OCI-LY3 (cell line): ENCODE measurements at regions not wholly inside any gene's neighbourhood (a gene's known extent, or its start where the extent isn't known, plus 50 kb on each side); places are given as distances from the start of the nearest gene placed in this dataset.

Source experiments
- H2AFZ ChIP-seq: fragments of 200-600, 300-600 bp; shearing (Covaris generic); 2 replicates; pipeline ENCODE4 v1.6.0; 2014; ENCODE audit warnings: antibody characterized with exemption, low read depth, low read length
- H3K27ac ChIP-seq: fragments of 200-600, 300-600 bp; sonication (generic); 2 replicates; pipeline ENCODE4 v1.5.1; 2014; ENCODE audit warnings: mild to moderate bottlenecking, low read length, moderate library complexity, mixed read lengths
- H3K27me3 ChIP-seq: fragments of 200-600, 300-600 bp; sonication (generic); 2 replicates; pipeline ENCODE4 v1.6.1; 2014; ENCODE audit warnings: low read depth, low read length, mixed read lengths
- H3K36me3 ChIP-seq: fragments of 200-600, 300-600 bp; sonication (generic); replicated peaks from 2 replicates; pipeline ENCODE3; 2014; ENCODE audit warnings: low read depth, low read length, mixed read lengths
- H3K4me1 ChIP-seq: fragments of 300-600, 200-600 bp; sonication (generic); 2 replicates; pipeline ENCODE4 v1.6.1; 2014; ENCODE audit warnings: low read length, mixed read lengths
- H3K4me2 ChIP-seq: fragments of 200-600, 300-600 bp; sonication (generic); 2 replicates; pipeline ENCODE4 v1.6.1; 2014; ENCODE audit warnings: low read length, mixed read lengths
- H3K4me3 ChIP-seq: fragments of 300-600, 200-600 bp; sonication (generic); 2 replicates; pipeline ENCODE4 v1.5.1; 2014; ENCODE audit warnings: antibody characterized with exemption, mild to moderate bottlenecking, low read length, moderate library complexity
- H3K79me2 ChIP-seq: fragments of 300-600, 200-600 bp; shearing (Covaris generic); 2 replicates; pipeline ENCODE4 v1.6.1; 2014; ENCODE audit warnings: mild to moderate bottlenecking, low read length, mixed read lengths
- H3K9ac ChIP-seq: fragments of 300-600, 200-600 bp; shearing (Covaris generic); 2 replicates; pipeline ENCODE4 v1.6.0; 2014; ENCODE audit warnings: mild to moderate bottlenecking, low read length, moderate library complexity
- H3K9me3 ChIP-seq: fragments of 200-600, 300-600 bp; shearing (Covaris generic); 2 replicates; pipeline ENCODE4 v1.6.1; 2014; ENCODE audit warnings: low read length, mixed read lengths; ENCODE audit not compliant: insufficient read depth
- H4K20me1 ChIP-seq: fragments of 200-600, 300-600 bp; sonication (generic); 2 replicates; pipeline ENCODE4 v1.6.1; 2016; ENCODE audit warnings: low read length, mixed read lengths; ENCODE audit not compliant: insufficient read depth
- CTCF ChIP-seq: fragments of 200-600, 300-600 bp; sonication (generic); IDR thresholded peaks from 2 replicates; pipeline ENCODE4 v1.5.1; 2014; ENCODE audit warnings: antibody characterized with exemption, low read length, low read depth
- EZH2phosphoT487 ChIP-seq: fragments of 200-600 bp; shearing (Covaris generic); IDR thresholded peaks from 2 replicates; pipeline ENCODE4 v1.6.1; 2018; ENCODE audit warnings: antibody characterized with exemption, mixed run types, low read depth

- H3K4me1 ChIP-seq = no peaks in the 10 kb centered on the region
- H3K4me2 ChIP-seq = no peak overlapping the region
- no peak overlapping the region for H2AFZ ChIP-seq
Measured at GRCh38 chr1:232553050-232553754, 76.7 kb downstream of the SIPA1L2 start.

GRCh38 chr1:232551386-232551785, 78.5 kb downstream of the SIPA1L2 start:
- H3K4me3 ChIP-seq = no peak overlapping the region
- no peaks in the 10 kb centered on the region for H3K4me1 ChIP-seq
- no peaks in the 10 kb centered on the region for H3K9me3 ChIP-seq
- no peak overlapping the region for H3K9ac ChIP-seq
- TF ChIP-seq EZH2phosphoT487 (no peak), CTCF (no peak)
- no peaks in the 10 kb centered on the region for H3K79me2 ChIP-seq
- H3K27me3 ChIP-seq = peaks cover 3% of the 10 kb centered on the region; the same call in 1 of the 2 replicates
- H2AFZ ChIP-seq = no peak overlapping the region
- no peak overlapping the region for H3K27ac ChIP-seq
- H3K36me3 ChIP-seq = no peaks in the 10 kb centered on the region
- H3K4me2 ChIP-seq = no peak overlapping the region
- no peaks in the 10 kb centered on the region for H4K20me1 ChIP-seq

More at GRCh38 chr1:232553050-232553754, 76.7 kb downstream of the SIPA1L2 start:
- TF ChIP-seq CTCF (no peak), EZH2phosphoT487 (no peak)
- Histone ChIP-seq H3K27ac (no peak overlapping the region), H3K9ac (no peak overlapping the region), H3K4me3 (no peak overlapping the region), H4K20me1 (no peaks in the 10 kb centered on the region), H3K27me3 (peaks cover 3% of the 10 kb centered on the region; the same call in 1 of the 2 replicates), H3K9me3 (no peaks in the 10 kb centered on the region), H3K79me2 (no peaks in the 10 kb centered on the region), H3K36me3 (no peaks in the 10 kb centered on the region)

GRCh38 chr1:232550007-232550406, 79.9 kb downstream of the SIPA1L2 start:
- TF ChIP-seq CTCF (no peak), EZH2phosphoT487 (no peak)
- H3K9ac ChIP-seq = no peak overlapping the region
- H3K36me3 ChIP-seq = no peaks in the 10 kb centered on the region
- no peak overlapping the region for H3K4me2 ChIP-seq
- no peak overlapping the region for H3K27ac ChIP-seq
- no peaks in the 10 kb centered on the region for H3K79me2 ChIP-seq
- H4K20me1 ChIP-seq = no peaks in the 10 kb centered on the region
- no peak overlapping the region for H3K4me3 ChIP-seq
- no peak overlapping the region for H2AFZ ChIP-seq
- peaks cover 1% of the 10 kb centered on the region; the same call in 1 of the 2 replicates for H3K27me3 ChIP-seq
- no peaks in the 10 kb centered on the region for H3K9me3 ChIP-seq
- no peaks in the 10 kb centered on the region for H3K4me1 ChIP-seq

- no peak overlapping the region for H3K9ac ChIP-seq
- H3K4me2 ChIP-seq = no peak overlapping the region
- H3K4me1 ChIP-seq = no peaks in the 10 kb centered on the region
- H3K79me2 ChIP-seq = no peaks in the 10 kb centered on the region
- no peaks in the 10 kb centered on the region for H4K20me1 ChIP-seq
- no peaks in the 10 kb centered on the region for H3K36me3 ChIP-seq
- no peaks in the 10 kb centered on the region for H3K27me3 ChIP-seq
- H3K4me3 ChIP-seq = no peak overlapping the region
- no peaks in the 10 kb centered on the region for H3K9me3 ChIP-seq
- TF ChIP-seq CTCF (no peak), EZH2phosphoT487 (no peak)
- H3K27ac ChIP-seq = no peak overlapping the region
- no peak overlapping the region for H2AFZ ChIP-seq
Measured at GRCh38 chr1:232548691-232549090, 81.2 kb downstream of the SIPA1L2 start.
